ENCODE measurements at regions not wholly inside any gene's neighbourhood (a gene's known extent, or its start where the extent isn't known, plus 50 kb on each side); places are given as distances from the start of the nearest gene placed in this dataset.
A peak's percentile ranks its signal among the peaks of the same experiment; 100 is the strongest.

DNA sequence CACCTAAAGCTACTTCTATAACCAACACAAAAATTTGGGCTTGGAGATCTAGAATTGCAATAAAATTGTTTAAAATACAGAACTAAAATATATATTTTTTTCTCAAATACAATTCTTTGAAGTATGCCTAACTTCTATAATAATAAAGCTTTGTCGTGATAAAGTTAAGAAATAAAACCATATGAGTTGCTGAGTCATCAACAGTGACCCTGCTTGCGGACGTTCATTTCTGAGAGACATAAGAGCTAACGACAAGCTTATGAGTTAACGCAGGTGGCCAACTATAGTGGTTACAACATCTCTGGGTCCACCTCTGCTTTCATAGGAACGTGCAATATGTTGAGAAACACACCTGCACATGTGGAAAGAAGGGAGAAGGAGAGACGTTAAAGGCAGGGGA is 407.1 kb upstream of the SLC14A2 start:
- ChIA-PET POLR2A (ENCODE audit: unreplicated experiment) (no interaction called here), CTCF (interaction anchor here (0.7 kb wide), 1 partner anchor 628 kb away, joined by 3 read pairs; no protein-coding TSS in a partner anchor)
- Histone ChIP-seq H3K9ac (ENCODE audit: low read length) (no peak overlapping the region), H3K79me2 (ENCODE audit: low read length) (no peaks in the 10 kb centered on the region), H3K4me2 (ENCODE audit: low read length) (no peak overlapping the region), H3K9me3 (ENCODE audit: low read length) (no peaks in the 10 kb centered on the region), H4K20me1 (ENCODE audit: low read length) (no peaks in the 10 kb centered on the region), H3K9me2 (replicated peaks; ENCODE audit: low read length) (no peaks in the 10 kb centered on the region), H3K4me1 (ENCODE audit: insufficient read depth, low read length) (peaks cover 3% of the 10 kb centered on the region; the same call in 1 of the 2 replicates), H3F3A (ENCODE audit: low read length, unreplicated experiment) (no peaks in the 10 kb centered on the region), H3K27ac (ENCODE audit: low read length) (no peak overlapping the region), H3K4me3 (ENCODE audit: low read length) (no peak overlapping the region), H3K27me3 (ENCODE audit: low read length) (no peaks in the 10 kb centered on the region), H2AFZ (ENCODE audit: low read length) (no peak overlapping the region), H3K36me3 (ENCODE audit: low read depth, low read length) (peaks cover 3% of the 10 kb centered on the region; the same call in 1 of the 2 replicates)
- intact Hi-C loops (cut with micrococcal nuclease) = no loop called here
- DNase-seq (no peak), ATAC-seq (no peak)
- BruUV-seq (replicated peaks) = no TSS peak
- TF ChIP-seq EZH2 (IDR thresholded peaks at IDR 0.05; ENCODE audit: low read length, unreplicated experiment) (no peak), CTCF (conservative IDR thresholded peaks at IDR 0.05; ENCODE audit: low read depth, low read length) (no peak), EZH2phosphoT487 (IDR thresholded peaks at IDR 0.05; ENCODE audit: borderline replicate concordance, low read length) (no peak)

DNA sequence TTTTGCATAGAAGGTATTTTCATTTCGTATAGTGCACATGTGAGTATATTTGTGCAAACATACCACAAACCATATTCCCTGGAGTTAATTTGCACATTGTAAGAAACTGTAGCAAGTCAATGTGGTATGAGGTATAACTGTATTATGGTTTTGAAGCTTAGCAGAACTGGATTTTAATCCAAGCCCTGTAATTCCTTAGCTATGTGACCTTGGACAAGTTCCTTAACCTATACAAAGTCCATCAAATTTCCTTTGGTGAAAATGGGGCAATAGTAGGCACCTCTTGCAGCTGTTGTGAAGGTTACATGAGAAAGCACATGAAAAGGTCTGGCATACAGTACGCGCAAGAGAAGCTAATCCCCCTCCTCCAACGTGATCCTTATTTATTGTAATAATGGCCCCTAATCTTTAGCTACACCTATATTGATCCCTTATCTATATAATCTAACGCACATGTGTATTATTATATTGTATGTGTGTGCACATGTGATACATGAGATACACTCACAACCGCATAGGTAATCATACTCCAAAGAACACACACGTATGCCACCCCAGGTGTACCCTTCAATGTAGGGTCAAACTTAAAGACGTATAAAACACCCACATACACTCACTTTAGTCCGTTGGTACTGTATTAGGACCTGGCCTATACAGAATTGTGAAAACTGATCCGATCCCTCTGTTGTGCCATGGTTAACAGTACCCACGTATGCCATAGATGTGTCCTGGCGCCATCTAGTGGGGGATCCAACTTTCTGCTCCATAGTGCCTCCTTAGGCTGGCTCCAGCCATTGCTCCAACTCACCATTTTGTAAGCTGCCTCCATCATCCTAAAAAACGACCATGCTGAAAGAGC is 402.9 kb upstream of the SLC14A2 start:
- H3K27ac ChIP-seq (ENCODE audit: low read length) = no peak overlapping the region
- H3F3A ChIP-seq (ENCODE audit: low read length, unreplicated experiment) = no peaks in the 10 kb centered on the region
- CTCF ChIA-PET = interaction anchor here (0.5 to 0.6 kb wide), 3 partner anchors 254 to 591 kb away, joined by 3 to 4 read pairs (median 3); no protein-coding TSS in a partner anchor
- DNase-seq = peak; percentile 69
- no peak overlapping the region for H3K4me2 ChIP-seq (ENCODE audit: low read length)
- no peaks in the 10 kb centered on the region for H3K9me3 ChIP-seq (ENCODE audit: low read length)
- intact Hi-C loops (cut with micrococcal nuclease) = loop anchor here (5.0 to 10.0 kb wide), 4 partner anchors 45 to 1118 kb away; partner anchors contain the start of gene SETBP1
- POLR2A ChIA-PET (ENCODE audit: unreplicated experiment) = no interaction called here
- TF ChIP-seq EZH2 (IDR thresholded peaks at IDR 0.05; ENCODE audit: low read length, unreplicated experiment) (no peak), CTCF (conservative IDR thresholded peaks at IDR 0.05; ENCODE audit: low read depth, low read length) (peak; percentile 89), EZH2phosphoT487 (IDR thresholded peaks at IDR 0.05; ENCODE audit: borderline replicate concordance, low read length) (no peak)
- 0 out of 2 replicates have a peak overlapping the region, but pooled peaks have one; percentile 48 for H2AFZ ChIP-seq (ENCODE audit: low read length)
- peak; percentile 84 for ATAC-seq
- H3K79me2 ChIP-seq (ENCODE audit: low read length) = no peaks in the 10 kb centered on the region
- peaks cover 3% of the 10 kb centered on the region; the same call in 1 of the 2 replicates for H3K36me3 ChIP-seq (ENCODE audit: low read depth, low read length)
- peaks cover 3% of the 10 kb centered on the region; the same call in 1 of the 2 replicates for H3K4me1 ChIP-seq (ENCODE audit: insufficient read depth, low read length)
- BruUV-seq (replicated peaks) = no TSS peak
- no peak overlapping the region for H3K9ac ChIP-seq (ENCODE audit: low read length)
- H4K20me1 ChIP-seq (ENCODE audit: low read length) = no peaks in the 10 kb centered on the region
- no peak overlapping the region for H3K4me3 ChIP-seq (ENCODE audit: low read length)
- H3K9me2 ChIP-seq (replicated peaks; ENCODE audit: low read length) = no peaks in the 10 kb centered on the region
- no peaks in the 10 kb centered on the region for H3K27me3 ChIP-seq (ENCODE audit: low read length)

GRCh38 chr18:45213040-45213333 is 402.3 kb upstream of the SLC14A2 start:
- intact Hi-C loops (cut with micrococcal nuclease) = loop anchor here (5.0 to 10.0 kb wide), 4 partner anchors 46 to 1118 kb away; partner anchors contain the start of gene SETBP1
- POLR2A ChIA-PET (ENCODE audit: unreplicated experiment) = no interaction called here
- no peak overlapping the region for H3K9ac ChIP-seq (ENCODE audit: low read length)
- no peaks in the 10 kb centered on the region for H3F3A ChIP-seq (ENCODE audit: low read length, unreplicated experiment)
- TF ChIP-seq EZH2 (IDR thresholded peaks at IDR 0.05; ENCODE audit: low read length, unreplicated experiment) = no peak
- TF ChIP-seq EZH2phosphoT487 (IDR thresholded peaks at IDR 0.05; ENCODE audit: borderline replicate concordance, low read length) = no peak
- TF ChIP-seq CTCF (conservative IDR thresholded peaks at IDR 0.05; ENCODE audit: low read depth, low read length) = peak; percentile 3; the same call in 1 of the 2 replicates
- H3K27ac ChIP-seq (ENCODE audit: low read length) = no peak overlapping the region
- H2AFZ ChIP-seq (ENCODE audit: low read length) = 0 out of 2 replicates have a peak overlapping the region, but pooled peaks have one; percentile 48
- H3K9me2 ChIP-seq (replicated peaks; ENCODE audit: low read length) = no peaks in the 10 kb centered on the region
- H3K4me2 ChIP-seq (ENCODE audit: low read length) = no peak overlapping the region
- H4K20me1 ChIP-seq (ENCODE audit: low read length) = no peaks in the 10 kb centered on the region
- no TSS peak for BruUV-seq (replicated peaks)
- ATAC-seq = no peak
- H3K27me3 ChIP-seq (ENCODE audit: low read length) = no peaks in the 10 kb centered on the region
- H3K79me2 ChIP-seq (ENCODE audit: low read length) = no peaks in the 10 kb centered on the region
- CTCF ChIA-PET = interaction anchor here (0.5 to 0.6 kb wide), 3 partner anchors 255 to 591 kb away, joined by 3 to 4 read pairs (median 3); no protein-coding TSS in a partner anchor
- H3K4me1 ChIP-seq (ENCODE audit: insufficient read depth, low read length) = no peaks in the 10 kb centered on the region
- no peak overlapping the region for H3K4me3 ChIP-seq (ENCODE audit: low read length)
- no peaks in the 10 kb centered on the region for H3K9me3 ChIP-seq (ENCODE audit: low read length)
- DNase-seq = no peak
- peaks cover 3% of the 10 kb centered on the region; the same call in 1 of the 2 replicates for H3K36me3 ChIP-seq (ENCODE audit: low read depth, low read length)

All from PC-3 (cell line).